H1 (cell line): ENCODE measurements at regions not wholly inside any gene's neighbourhood (a gene's known extent, or its start where the extent isn't known, plus 50 kb on each side); places are given as distances from the start of the nearest gene placed in this dataset.

Experiments used
- BCL11A ChIP-seq, 2 experiments: IDR thresholded peaks; one replicate each; pipeline ENCODE4 v1.6.1; 2011; ENCODE audit warnings: low read depth in 2 of 2, low read length in 2 of 2, mild to moderate bottlenecking in 2 of 2
- BRCA1 ChIP-seq: IDR thresholded peaks from 2 replicates; pipeline ENCODE4 v1.6.1; 2012; ENCODE audit warnings: low read depth, low read length, improper control_type of control experiment
- CREB1 ChIP-seq: IDR thresholded peaks from 2 replicates; pipeline ENCODE4 v1.6.1; 2012; ENCODE audit warnings: inconsistent platforms
- CTBP2 ChIP-seq: IDR thresholded peaks from 2 replicates; pipeline ENCODE4 v1.7.0; 2011; ENCODE audit warnings: borderline replicate concordance, mild to moderate bottlenecking, moderate library complexity, mixed read lengths, low read length; ENCODE audit not compliant: insufficient read depth, insufficient read length
- MAFK ChIP-seq: IDR thresholded peaks from 2 replicates; pipeline ENCODE4 v1.6.1; 2012; ENCODE audit warnings: low read depth, mild to moderate bottlenecking, improper control_type of control experiment, low read length
- NRF1 ChIP-seq: IDR thresholded peaks from 2 replicates; pipeline ENCODE4 v1.6.1; 2011; ENCODE audit warnings: mild to moderate bottlenecking, low read depth, low read length, improper control_type of control experiment
- SUZ12 ChIP-seq: fragments of 200-600 bp; sonication (generic); IDR thresholded peaks from 2 replicates; pipeline ENCODE4 v1.6.1; 2012; ENCODE audit warnings: mild to moderate bottlenecking, inconsistent platforms, low read length, moderate library complexity, mixed read lengths
- TAF7 ChIP-seq: optimal IDR thresholded peaks from 2 replicates; pipeline ENCODE3; 2011; ENCODE audit warnings: low read depth, mild to moderate bottlenecking, inconsistent platforms, low read length, moderate library complexity, borderline replicate concordance
- TBP ChIP-seq: IDR thresholded peaks from 2 replicates; pipeline ENCODE4 v1.6.1; 2011; ENCODE audit warnings: low read depth, low read length, improper control_type of control experiment
- TCF12 ChIP-seq: IDR thresholded peaks from 2 replicates; pipeline ENCODE4 v1.6.1; 2011; ENCODE audit warnings: low read depth, mild to moderate bottlenecking, low read length
- TEAD4 ChIP-seq: IDR thresholded peaks from 2 replicates; pipeline ENCODE4 v1.6.1; 2012; ENCODE audit warnings: low read depth, low read length, inconsistent platforms, mixed read lengths
- YY1 ChIP-seq: IDR thresholded peaks from 2 replicates; pipeline ENCODE4 v1.6.1; 2011; ENCODE audit warnings: low read depth, mild to moderate bottlenecking, low read length
- ZNF274 ChIP-seq: IDR thresholded peaks from 2 replicates; pipeline ENCODE4 v1.7.0; 2012; ENCODE audit warnings: low read length, borderline replicate concordance; ENCODE audit errors: extremely low read depth
- TF ChIP-seq, protein P1 (sequence below): fragments of 300-600 bp; sonication (generic); IDR thresholded peaks from 2 replicates; pipeline ENCODE4 v1.7.1; 2012; ENCODE audit warnings: low read length, moderate library complexity, mild to moderate bottlenecking, inconsistent platforms; ENCODE audit not compliant: insufficient replicate concordance

DNA sequence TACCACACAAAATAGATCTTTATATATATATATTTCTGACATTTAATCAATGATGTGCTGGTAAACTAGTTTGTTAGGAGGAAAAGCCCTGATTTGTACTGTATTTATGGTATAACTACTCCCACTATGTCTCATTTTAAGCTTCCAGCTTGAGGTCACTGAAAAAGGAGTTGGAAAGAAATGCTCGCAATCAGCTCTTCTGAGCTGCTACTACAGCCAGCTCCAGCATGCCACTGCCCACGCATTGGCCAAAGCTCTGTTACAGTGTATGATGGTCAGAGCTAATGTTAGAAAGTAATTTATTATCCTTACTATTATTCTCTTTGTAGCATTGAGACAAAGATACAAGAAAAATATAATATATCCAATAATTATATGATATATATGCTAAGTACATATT is 55.0 kb upstream of the PCED1B start (continued):
- TF ChIP-seq, protein P1, sequence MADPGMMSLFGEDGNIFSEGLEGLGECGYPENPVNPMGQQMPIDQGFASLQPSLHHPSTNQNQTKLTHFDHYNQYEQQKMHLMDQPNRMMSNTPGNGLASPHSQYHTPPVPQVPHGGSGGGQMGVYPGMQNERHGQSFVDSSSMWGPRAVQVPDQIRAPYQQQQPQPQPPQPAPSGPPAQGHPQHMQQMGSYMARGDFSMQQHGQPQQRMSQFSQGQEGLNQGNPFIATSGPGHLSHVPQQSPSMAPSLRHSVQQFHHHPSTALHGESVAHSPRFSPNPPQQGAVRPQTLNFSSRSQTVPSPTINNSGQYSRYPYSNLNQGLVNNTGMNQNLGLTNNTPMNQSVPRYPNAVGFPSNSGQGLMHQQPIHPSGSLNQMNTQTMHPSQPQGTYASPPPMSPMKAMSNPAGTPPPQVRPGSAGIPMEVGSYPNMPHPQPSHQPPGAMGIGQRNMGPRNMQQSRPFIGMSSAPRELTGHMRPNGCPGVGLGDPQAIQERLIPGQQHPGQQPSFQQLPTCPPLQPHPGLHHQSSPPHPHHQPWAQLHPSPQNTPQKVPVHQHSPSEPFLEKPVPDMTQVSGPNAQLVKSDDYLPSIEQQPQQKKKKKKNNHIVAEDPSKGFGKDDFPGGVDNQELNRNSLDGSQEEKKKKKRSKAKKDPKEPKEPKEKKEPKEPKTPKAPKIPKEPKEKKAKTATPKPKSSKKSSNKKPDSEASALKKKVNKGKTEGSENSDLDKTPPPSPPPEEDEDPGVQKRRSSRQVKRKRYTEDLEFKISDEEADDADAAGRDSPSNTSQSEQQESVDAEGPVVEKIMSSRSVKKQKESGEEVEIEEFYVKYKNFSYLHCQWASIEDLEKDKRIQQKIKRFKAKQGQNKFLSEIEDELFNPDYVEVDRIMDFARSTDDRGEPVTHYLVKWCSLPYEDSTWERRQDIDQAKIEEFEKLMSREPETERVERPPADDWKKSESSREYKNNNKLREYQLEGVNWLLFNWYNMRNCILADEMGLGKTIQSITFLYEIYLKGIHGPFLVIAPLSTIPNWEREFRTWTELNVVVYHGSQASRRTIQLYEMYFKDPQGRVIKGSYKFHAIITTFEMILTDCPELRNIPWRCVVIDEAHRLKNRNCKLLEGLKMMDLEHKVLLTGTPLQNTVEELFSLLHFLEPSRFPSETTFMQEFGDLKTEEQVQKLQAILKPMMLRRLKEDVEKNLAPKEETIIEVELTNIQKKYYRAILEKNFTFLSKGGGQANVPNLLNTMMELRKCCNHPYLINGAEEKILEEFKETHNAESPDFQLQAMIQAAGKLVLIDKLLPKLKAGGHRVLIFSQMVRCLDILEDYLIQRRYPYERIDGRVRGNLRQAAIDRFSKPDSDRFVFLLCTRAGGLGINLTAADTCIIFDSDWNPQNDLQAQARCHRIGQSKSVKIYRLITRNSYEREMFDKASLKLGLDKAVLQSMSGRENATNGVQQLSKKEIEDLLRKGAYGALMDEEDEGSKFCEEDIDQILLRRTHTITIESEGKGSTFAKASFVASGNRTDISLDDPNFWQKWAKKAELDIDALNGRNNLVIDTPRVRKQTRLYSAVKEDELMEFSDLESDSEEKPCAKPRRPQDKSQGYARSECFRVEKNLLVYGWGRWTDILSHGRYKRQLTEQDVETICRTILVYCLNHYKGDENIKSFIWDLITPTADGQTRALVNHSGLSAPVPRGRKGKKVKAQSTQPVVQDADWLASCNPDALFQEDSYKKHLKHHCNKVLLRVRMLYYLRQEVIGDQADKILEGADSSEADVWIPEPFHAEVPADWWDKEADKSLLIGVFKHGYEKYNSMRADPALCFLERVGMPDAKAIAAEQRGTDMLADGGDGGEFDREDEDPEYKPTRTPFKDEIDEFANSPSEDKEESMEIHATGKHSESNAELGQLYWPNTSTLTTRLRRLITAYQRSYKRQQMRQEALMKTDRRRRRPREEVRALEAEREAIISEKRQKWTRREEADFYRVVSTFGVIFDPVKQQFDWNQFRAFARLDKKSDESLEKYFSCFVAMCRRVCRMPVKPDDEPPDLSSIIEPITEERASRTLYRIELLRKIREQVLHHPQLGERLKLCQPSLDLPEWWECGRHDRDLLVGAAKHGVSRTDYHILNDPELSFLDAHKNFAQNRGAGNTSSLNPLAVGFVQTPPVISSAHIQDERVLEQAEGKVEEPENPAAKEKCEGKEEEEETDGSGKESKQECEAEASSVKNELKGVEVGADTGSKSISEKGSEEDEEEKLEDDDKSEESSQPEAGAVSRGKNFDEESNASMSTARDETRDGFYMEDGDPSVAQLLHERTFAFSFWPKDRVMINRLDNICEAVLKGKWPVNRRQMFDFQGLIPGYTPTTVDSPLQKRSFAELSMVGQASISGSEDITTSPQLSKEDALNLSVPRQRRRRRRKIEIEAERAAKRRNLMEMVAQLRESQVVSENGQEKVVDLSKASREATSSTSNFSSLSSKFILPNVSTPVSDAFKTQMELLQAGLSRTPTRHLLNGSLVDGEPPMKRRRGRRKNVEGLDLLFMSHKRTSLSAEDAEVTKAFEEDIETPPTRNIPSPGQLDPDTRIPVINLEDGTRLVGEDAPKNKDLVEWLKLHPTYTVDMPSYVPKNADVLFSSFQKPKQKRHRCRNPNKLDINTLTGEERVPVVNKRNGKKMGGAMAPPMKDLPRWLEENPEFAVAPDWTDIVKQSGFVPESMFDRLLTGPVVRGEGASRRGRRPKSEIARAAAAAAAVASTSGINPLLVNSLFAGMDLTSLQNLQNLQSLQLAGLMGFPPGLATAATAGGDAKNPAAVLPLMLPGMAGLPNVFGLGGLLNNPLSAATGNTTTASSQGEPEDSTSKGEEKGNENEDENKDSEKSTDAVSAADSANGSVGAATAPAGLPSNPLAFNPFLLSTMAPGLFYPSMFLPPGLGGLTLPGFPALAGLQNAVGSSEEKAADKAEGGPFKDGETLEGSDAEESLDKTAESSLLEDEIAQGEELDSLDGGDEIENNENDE = no peak
- no peak for TF ChIP-seq TBP
- no peak for TF ChIP-seq MAFK
- no peak for TF ChIP-seq YY1
- no peak for TF ChIP-seq BRCA1
- no peak for TF ChIP-seq ZNF274
- TF ChIP-seq CREB1 = no peak
- TF ChIP-seq CTBP2 = no peak
- TF ChIP-seq NRF1 = no peak
- TF ChIP-seq TCF12 = no peak
- no peak for TF ChIP-seq TAF7
- no peak for TF ChIP-seq TEAD4
- no peak for TF ChIP-seq SUZ12
- no peak for TF ChIP-seq BCL11A (IDR thresholded peaks at IDR 0.05; ENCODE audit: low read depth in 2 of 2, low read length in 2 of 2)
